MM.1S (cell line): ENCODE measurements at regions not wholly inside any gene's neighbourhood (a gene's known extent, or its start where the extent isn't known, plus 50 kb on each side); places are given as distances from the start of the nearest gene placed in this dataset.

Experiments
- DNase-seq: peaks from one replicate; pipeline ENCODE4 v3.0.0-alpha.2; 2015
- H2AFZ ChIP-seq: fragments of 300-600 bp; sonication (generic); 2 replicates; pipeline ENCODE4 v1.6.0; 2016; ENCODE audit warnings: antibody characterized with exemption, low read length
- H3F3A ChIP-seq: fragments of 300-600 bp; sonication (generic); 2 replicates; pipeline ENCODE4 v1.6.1; 2016; ENCODE audit warnings: mild to moderate bottlenecking, antibody characterized with exemption, low read length, moderate library complexity, mixed read lengths; ENCODE audit not compliant: insufficient read depth
- H3K27ac ChIP-seq: fragments of 300-600 bp; sonication (generic); 2 replicates; pipeline ENCODE4 v1.5.1; 2016; ENCODE audit warnings: mild to moderate bottlenecking, low read length
- H3K27me3 ChIP-seq: fragments of 300-600 bp; sonication (generic); replicated peaks from 2 replicates; pipeline ENCODE4 v1.6.0; 2016; ENCODE audit warnings: low read length; ENCODE audit not compliant: insufficient read depth
- H3K36me3 ChIP-seq: fragments of 300-600 bp; sonication (generic); replicated peaks from 2 replicates; pipeline ENCODE4 v1.6.1; 2016; ENCODE audit warnings: mild to moderate bottlenecking, low read length, mixed read lengths; ENCODE audit not compliant: insufficient read depth
- H3K4me1 ChIP-seq: fragments of 300-600 bp; sonication (generic); 2 replicates; pipeline ENCODE4 v1.6.1; 2016; ENCODE audit warnings: low read length, mixed read lengths
- H3K4me2 ChIP-seq: fragments of 300-600 bp; sonication (generic); 2 replicates; pipeline ENCODE4 v1.6.0; 2016; ENCODE audit warnings: low read depth, low read length
- H3K4me3 ChIP-seq: fragments of 300-600 bp; sonication (generic); 2 replicates; pipeline ENCODE4 v1.5.1; 2016; ENCODE audit warnings: low read length, mixed read lengths
- H3K79me2 ChIP-seq: fragments of 300-600 bp; sonication (generic); 2 replicates; pipeline ENCODE4 v1.6.1; 2016; ENCODE audit warnings: mixed run types, low read length, mixed read lengths
- H3K9ac ChIP-seq: fragments of 300-600 bp; sonication (generic); 2 replicates; pipeline ENCODE4 v1.6.1; 2016; ENCODE audit warnings: low read length, mixed read lengths
- H3K9me2 ChIP-seq: fragments of 300-600 bp; sonication (generic); replicated peaks from 2 replicates; pipeline ENCODE4 v1.6.1; 2016; ENCODE audit warnings: mild to moderate bottlenecking, low read length, mixed read lengths; ENCODE audit not compliant: insufficient read depth
- H3K9me3 ChIP-seq: fragments of 300-600 bp; sonication (generic); replicated peaks from 2 replicates; pipeline ENCODE4 v1.6.1; 2016; ENCODE audit warnings: mild to moderate bottlenecking, low read length, mixed read lengths; ENCODE audit not compliant: insufficient read depth
- H4K20me1 ChIP-seq: fragments of 300-600 bp; sonication (generic); 2 replicates; pipeline ENCODE4 v1.6.1; 2016; ENCODE audit warnings: mild to moderate bottlenecking, low read length, moderate library complexity, mixed read lengths; ENCODE audit not compliant: insufficient read depth
- EZH2 ChIP-seq: fragments of 300-600 bp; sonication (generic); optimal IDR thresholded peaks from 2 replicates; pipeline ENCODE3; 2017; ENCODE audit warnings: low read depth, mild to moderate bottlenecking, antibody characterized with exemption, low read length, mixed read lengths
- EZH2phosphoT487 ChIP-seq: fragments of 300-600 bp; sonication (generic); IDR thresholded peaks from 2 replicates; pipeline ENCODE4 v1.6.1; 2018; ENCODE audit warnings: antibody characterized with exemption, low read length
- TF ChIP-seq, protein P1 (sequence below): fragments of 300-600 bp; sonication (generic); IDR thresholded peaks from 2 replicates; pipeline ENCODE4 v1.5.1; 2016; ENCODE audit warnings: antibody characterized with exemption, low read length, mixed read lengths

DNA sequence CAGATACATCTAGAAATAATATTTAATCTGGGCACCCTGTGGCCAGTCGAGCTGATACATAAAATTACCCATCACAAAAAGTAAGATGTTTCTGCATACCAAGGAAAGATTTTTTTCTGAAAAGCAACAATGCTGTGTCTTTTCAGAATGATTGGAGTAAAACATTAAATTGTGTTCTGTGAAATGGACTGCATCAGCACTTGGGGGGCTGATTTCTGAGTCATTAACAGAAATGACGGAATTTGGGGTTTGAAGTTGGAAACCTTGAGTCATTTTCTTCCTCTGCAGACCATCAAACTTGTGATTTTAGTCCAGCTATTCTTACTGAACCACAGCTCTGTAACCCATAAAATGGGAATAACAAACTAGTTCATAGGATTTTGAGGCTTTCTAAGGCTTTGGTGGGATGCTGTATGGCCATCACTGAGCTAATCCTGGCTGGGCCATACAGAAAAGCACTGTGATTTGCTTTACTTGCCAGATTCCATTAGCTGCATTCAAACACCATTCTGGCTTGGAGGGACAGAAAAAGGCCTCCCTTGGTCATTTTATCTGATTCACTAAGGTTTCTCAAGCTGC is 739.4 kb upstream of the IGFBP3 start:
- Histone ChIP-seq H3K27me3 (no peaks in the 10 kb centered on the region), H3K36me3 (no peaks in the 10 kb centered on the region), H4K20me1 (no peaks in the 10 kb centered on the region), H3K79me2 (no peaks in the 10 kb centered on the region), H3K4me2 (no peak overlapping the region), H3F3A (no peaks in the 10 kb centered on the region), H3K9me2 (no peaks in the 10 kb centered on the region), H3K27ac (no peak overlapping the region), H3K9me3 (no peaks in the 10 kb centered on the region), H3K4me1 (no peaks in the 10 kb centered on the region), H3K9ac (no peak overlapping the region), H2AFZ (no peak overlapping the region), H3K4me3 (no peak overlapping the region)
- no peak for DNase-seq
- TF ChIP-seq EZH2 (no peak), EZH2phosphoT487 (no peak)
- TF ChIP-seq, protein P1, sequence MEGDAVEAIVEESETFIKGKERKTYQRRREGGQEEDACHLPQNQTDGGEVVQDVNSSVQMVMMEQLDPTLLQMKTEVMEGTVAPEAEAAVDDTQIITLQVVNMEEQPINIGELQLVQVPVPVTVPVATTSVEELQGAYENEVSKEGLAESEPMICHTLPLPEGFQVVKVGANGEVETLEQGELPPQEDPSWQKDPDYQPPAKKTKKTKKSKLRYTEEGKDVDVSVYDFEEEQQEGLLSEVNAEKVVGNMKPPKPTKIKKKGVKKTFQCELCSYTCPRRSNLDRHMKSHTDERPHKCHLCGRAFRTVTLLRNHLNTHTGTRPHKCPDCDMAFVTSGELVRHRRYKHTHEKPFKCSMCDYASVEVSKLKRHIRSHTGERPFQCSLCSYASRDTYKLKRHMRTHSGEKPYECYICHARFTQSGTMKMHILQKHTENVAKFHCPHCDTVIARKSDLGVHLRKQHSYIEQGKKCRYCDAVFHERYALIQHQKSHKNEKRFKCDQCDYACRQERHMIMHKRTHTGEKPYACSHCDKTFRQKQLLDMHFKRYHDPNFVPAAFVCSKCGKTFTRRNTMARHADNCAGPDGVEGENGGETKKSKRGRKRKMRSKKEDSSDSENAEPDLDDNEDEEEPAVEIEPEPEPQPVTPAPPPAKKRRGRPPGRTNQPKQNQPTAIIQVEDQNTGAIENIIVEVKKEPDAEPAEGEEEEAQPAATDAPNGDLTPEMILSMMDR = no peak

- DNase-seq = no peak
- H3K9me3 ChIP-seq = no peaks in the 10 kb centered on the region
- no peak overlapping the region for H2AFZ ChIP-seq
- no peaks in the 10 kb centered on the region for H3K9me2 ChIP-seq
- no peak overlapping the region for H3K4me2 ChIP-seq
- H3F3A ChIP-seq = no peaks in the 10 kb centered on the region
- H3K27ac ChIP-seq = no peak overlapping the region
- H3K4me3 ChIP-seq = no peak overlapping the region
- no peaks in the 10 kb centered on the region for H4K20me1 ChIP-seq
- no peaks in the 10 kb centered on the region for H3K36me3 ChIP-seq
- H3K9ac ChIP-seq = no peak overlapping the region
- TF ChIP-seq, protein P1 = no peak
- TF ChIP-seq EZH2phosphoT487 (no peak), EZH2 (no peak)
- H3K79me2 ChIP-seq = no peaks in the 10 kb centered on the region
- H3K27me3 ChIP-seq = no peaks in the 10 kb centered on the region
- H3K4me1 ChIP-seq = no peaks in the 10 kb centered on the region
These were observed 737.2 kb upstream of the IGFBP3 start for GRCh38 chr7:46658281-46658680.

DNA sequence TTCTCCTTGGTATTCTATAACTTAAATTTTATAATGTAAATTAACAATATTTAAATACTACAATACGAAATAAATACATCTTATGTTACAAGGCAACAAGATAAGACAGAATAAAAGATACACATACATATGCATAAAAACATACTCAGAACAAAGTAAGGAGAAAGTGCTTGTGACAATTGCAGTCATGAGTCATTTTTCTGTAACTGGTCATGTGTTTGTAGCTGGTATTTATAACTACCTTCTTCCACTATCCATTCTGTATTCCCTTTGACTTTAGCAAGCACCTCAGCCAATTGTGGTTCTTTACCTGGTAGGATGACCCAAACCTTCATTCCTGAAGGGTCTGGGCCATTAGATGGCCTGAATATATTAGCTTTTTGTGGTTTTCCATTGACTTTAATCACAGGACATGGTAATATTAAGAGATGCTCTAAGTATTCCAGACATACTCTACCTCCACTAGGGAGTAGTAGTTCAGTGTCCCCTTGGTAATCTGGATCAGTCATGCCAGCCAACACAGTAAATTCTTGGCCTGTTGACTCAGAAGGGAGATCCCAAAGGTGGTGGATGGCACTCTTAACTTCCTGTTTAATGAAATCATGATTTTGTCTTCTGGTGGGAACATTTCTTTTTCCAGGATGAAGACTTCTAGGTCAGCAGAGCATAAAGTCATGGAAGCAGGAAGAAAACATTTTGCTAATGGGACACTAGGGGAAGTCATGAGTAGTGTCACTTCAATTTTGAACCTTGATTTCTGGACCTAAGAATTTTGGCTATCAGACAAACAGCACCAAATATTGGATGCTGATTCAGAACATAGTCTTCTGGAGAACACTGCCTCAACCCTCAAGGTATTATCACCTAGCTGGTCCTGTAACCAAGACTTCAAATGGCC is 733.7 kb upstream of the IGFBP3 start:
- Histone ChIP-seq H3K4me1 (no peaks in the 10 kb centered on the region), H3K4me3 (no peak overlapping the region), H3K27me3 (no peaks in the 10 kb centered on the region), H4K20me1 (no peaks in the 10 kb centered on the region), H3K79me2 (no peaks in the 10 kb centered on the region), H3F3A (no peaks in the 10 kb centered on the region), H3K36me3 (no peaks in the 10 kb centered on the region), H3K4me2 (no peak overlapping the region), H3K9me3 (no peaks in the 10 kb centered on the region), H3K27ac (no peak overlapping the region), H2AFZ (no peak overlapping the region), H3K9me2 (no peaks in the 10 kb centered on the region), H3K9ac (no peak overlapping the region)
- TF ChIP-seq EZH2phosphoT487 = no peak
- TF ChIP-seq EZH2 = no peak
- TF ChIP-seq, protein P1 = no peak
- DNase-seq = no peak
